RWPE2 (cell line): ENCODE measurements at regions not wholly inside any gene's neighbourhood (a gene's known extent, or its start where the extent isn't known, plus 50 kb on each side); places are given as distances from the start of the nearest gene placed in this dataset.

Experiments
- ATAC-seq: fragments of 200-7000 bp; cut with Tn5 transposase; 3 replicates; pipeline ENCODE4 v1.9.1; 2021; ENCODE audit warnings: low read depth
- DNase-seq: peaks from one replicate; pipeline ENCODE4 v3.0.0-alpha.2; 2020; ENCODE audit warnings: low spot score
- H3K27ac ChIP-seq: fragments of 450-650 bp; 2 replicates; pipeline ENCODE4 v1.5.1; 2017; ENCODE audit warnings: mild to moderate bottlenecking; ENCODE audit not compliant: poor library complexity, severe bottlenecking
- H3K27me3 ChIP-seq: fragments of 250-450 bp; sonication (Bioruptor Pico); 2 replicates; pipeline ENCODE4 v1.5.1; 2021; ENCODE audit warnings: mild to moderate bottlenecking, moderate library complexity; ENCODE audit not compliant: insufficient read depth, poor library complexity, severe bottlenecking
- H3K36me3 ChIP-seq: fragments of 250-450 bp; sonication (Bioruptor Pico); 2 replicates; pipeline ENCODE4 v1.5.1; 2020; ENCODE audit warnings: low read depth, mild to moderate bottlenecking, moderate library complexity
- H3K4me1 ChIP-seq: fragments of 250-450 bp; sonication (Bioruptor Pico); 2 replicates; pipeline ENCODE4 v1.5.1; 2021; ENCODE audit warnings: mild to moderate bottlenecking, moderate library complexity; ENCODE audit not compliant: insufficient read depth, poor library complexity, severe bottlenecking
- H3K4me3 ChIP-seq: fragments of 250-450 bp; sonication (Bioruptor Pico); 2 replicates; pipeline ENCODE4 v1.5.1; 2021; ENCODE audit warnings: mild to moderate bottlenecking, moderate library complexity; ENCODE audit not compliant: severe bottlenecking
- H3K9me3 ChIP-seq: fragments of 250-450 bp; sonication (Bioruptor Pico); 2 replicates; pipeline ENCODE4 v1.5.1; 2021; ENCODE audit warnings: mild to moderate bottlenecking, moderate library complexity; ENCODE audit not compliant: severe bottlenecking
- CTCF ChIP-seq: fragments of 450-650 bp; IDR thresholded peaks from one replicate; pipeline ENCODE4 v1.5.1; 2017; ENCODE audit warnings: mild to moderate bottlenecking, moderate library complexity; ENCODE audit not compliant: poor library complexity, severe bottlenecking

- Histone ChIP-seq H3K36me3 (no peaks in the 10 kb centered on the region), H3K4me1 (no peaks in the 10 kb centered on the region), H3K4me3 (no peak overlapping the region), H3K27me3 (peaks cover 11% of the 10 kb centered on the region), H3K27ac (no peak overlapping the region), H3K9me3 (no peaks in the 10 kb centered on the region)
- no peak for ATAC-seq
- TF ChIP-seq CTCF = no peak
- DNase-seq = no peak
Measured at GRCh38 chr10:113241599-113242360, 291.7 kb downstream of the TCF7L2 start.

GRCh38 chr10:113243311-113243710, 293.3 kb downstream of the TCF7L2 start:
- no peak for DNase-seq
- ATAC-seq = no peak
- Histone ChIP-seq H3K4me1 (no peaks in the 10 kb centered on the region), H3K9me3 (no peaks in the 10 kb centered on the region), H3K36me3 (no peaks in the 10 kb centered on the region), H3K4me3 (no peak overlapping the region), H3K27ac (no peak overlapping the region), H3K27me3 (peaks cover 11% of the 10 kb centered on the region)
- no peak for TF ChIP-seq CTCF

- DNase-seq = no peak
- Histone ChIP-seq H3K9me3 (no peaks in the 10 kb centered on the region), H3K27ac (no peak overlapping the region), H3K4me3 (no peak overlapping the region), H3K27me3 (peaks cover 10% of the 10 kb centered on the region), H3K4me1 (no peaks in the 10 kb centered on the region), H3K36me3 (no peaks in the 10 kb centered on the region)
- no peak for ATAC-seq
- TF ChIP-seq CTCF = no peak
Measured at GRCh38 chr10:113244750-113245149, 294.7 kb downstream of the TCF7L2 start.

GRCh38 chr10:113245286-113245685, 295.2 kb downstream of the TCF7L2 start:
- no peaks in the 10 kb centered on the region for H3K36me3 ChIP-seq
- TF ChIP-seq CTCF = no peak
- no peak overlapping the region for H3K4me3 ChIP-seq
- H3K27ac ChIP-seq = no peak overlapping the region
- peaks cover 4% of the 10 kb centered on the region for H3K27me3 ChIP-seq
- DNase-seq (no peak), ATAC-seq (no peak)
- H3K4me1 ChIP-seq = no peaks in the 10 kb centered on the region
- no peaks in the 10 kb centered on the region for H3K9me3 ChIP-seq

GRCh38 chr10:113247050-113247449, 297.0 kb downstream of the TCF7L2 start:
- Histone ChIP-seq H3K36me3 (no peaks in the 10 kb centered on the region), H3K27me3 (no peaks in the 10 kb centered on the region), H3K4me1 (no peaks in the 10 kb centered on the region), H3K27ac (no peak overlapping the region), H3K4me3 (no peak overlapping the region), H3K9me3 (no peaks in the 10 kb centered on the region)
- ATAC-seq (no peak), DNase-seq (no peak)
- no peak for TF ChIP-seq CTCF
